22Rv1 (cell line): ENCODE measurements at regions not wholly inside any gene's neighbourhood (a gene's known extent, or its start where the extent isn't known, plus 50 kb on each side); places are given as distances from the start of the nearest gene placed in this dataset.

ENCODE experiments used
- H3K27ac ChIP-seq: fragments of 450-650 bp; 2 replicates; pipeline ENCODE4 v1.5.1; 2017
- ZFX ChIP-seq: fragments of 450-650 bp; IDR thresholded peaks from 2 replicates; pipeline ENCODE4 v1.6.1; 2017; ENCODE audit warnings: antibody characterized with exemption, borderline replicate concordance
- TF ChIP-seq, protein P1 (sequence below): fragments of 450-650 bp; IDR thresholded peaks from 2 replicates; pipeline ENCODE4 v1.5.1; 2017; ENCODE audit warnings: mild to moderate bottlenecking

DNA sequence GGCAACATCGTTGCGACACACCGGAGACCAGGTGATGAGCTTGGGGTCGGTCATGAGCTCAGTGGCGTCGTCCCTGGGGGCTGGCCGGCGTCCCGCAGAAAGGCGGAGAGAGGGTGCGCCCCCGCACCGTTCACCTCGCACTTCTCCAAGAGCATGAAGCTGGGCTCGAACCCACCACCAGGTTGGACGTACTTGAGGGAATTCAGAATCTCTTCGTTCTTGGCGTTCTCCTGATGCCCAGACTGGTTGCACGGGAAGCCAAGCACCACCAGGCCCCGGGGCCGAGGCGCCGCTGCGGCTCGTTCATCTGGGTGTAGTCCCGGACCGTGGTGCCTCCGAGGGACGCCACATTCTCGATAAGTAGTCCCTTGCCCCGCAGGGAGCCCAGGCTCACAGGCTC lies 176.6 kb upstream of the ADAMTS5 start:
- H3K27ac ChIP-seq: no peak overlapping the region
- TF ChIP-seq, protein P1, sequence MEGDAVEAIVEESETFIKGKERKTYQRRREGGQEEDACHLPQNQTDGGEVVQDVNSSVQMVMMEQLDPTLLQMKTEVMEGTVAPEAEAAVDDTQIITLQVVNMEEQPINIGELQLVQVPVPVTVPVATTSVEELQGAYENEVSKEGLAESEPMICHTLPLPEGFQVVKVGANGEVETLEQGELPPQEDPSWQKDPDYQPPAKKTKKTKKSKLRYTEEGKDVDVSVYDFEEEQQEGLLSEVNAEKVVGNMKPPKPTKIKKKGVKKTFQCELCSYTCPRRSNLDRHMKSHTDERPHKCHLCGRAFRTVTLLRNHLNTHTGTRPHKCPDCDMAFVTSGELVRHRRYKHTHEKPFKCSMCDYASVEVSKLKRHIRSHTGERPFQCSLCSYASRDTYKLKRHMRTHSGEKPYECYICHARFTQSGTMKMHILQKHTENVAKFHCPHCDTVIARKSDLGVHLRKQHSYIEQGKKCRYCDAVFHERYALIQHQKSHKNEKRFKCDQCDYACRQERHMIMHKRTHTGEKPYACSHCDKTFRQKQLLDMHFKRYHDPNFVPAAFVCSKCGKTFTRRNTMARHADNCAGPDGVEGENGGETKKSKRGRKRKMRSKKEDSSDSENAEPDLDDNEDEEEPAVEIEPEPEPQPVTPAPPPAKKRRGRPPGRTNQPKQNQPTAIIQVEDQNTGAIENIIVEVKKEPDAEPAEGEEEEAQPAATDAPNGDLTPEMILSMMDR: no peak
- no peak for TF ChIP-seq ZFX

DNA sequence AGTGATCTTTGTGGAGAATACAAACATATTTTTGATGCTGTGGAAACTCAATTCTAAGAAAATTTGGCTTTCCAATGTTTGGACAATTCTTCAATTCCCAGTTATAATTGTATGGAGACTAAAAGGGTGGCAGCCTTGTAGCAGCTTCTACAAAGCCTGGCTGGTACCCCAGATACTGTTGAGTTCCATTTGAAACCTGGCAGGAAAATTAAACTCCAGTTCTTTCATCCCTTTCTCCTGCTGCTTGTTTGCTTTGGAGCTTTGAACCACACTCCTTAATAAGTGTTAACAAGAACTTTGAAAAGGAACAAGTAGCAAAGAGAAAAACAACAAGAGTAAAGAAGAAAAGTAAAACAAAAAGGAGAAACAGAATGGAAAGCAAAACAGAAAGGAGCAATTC lies 172.6 kb upstream of the ADAMTS5 start:
- H3K27ac ChIP-seq: no peak overlapping the region
- no peak for TF ChIP-seq ZFX
- TF ChIP-seq, protein P1: no peak

DNA sequence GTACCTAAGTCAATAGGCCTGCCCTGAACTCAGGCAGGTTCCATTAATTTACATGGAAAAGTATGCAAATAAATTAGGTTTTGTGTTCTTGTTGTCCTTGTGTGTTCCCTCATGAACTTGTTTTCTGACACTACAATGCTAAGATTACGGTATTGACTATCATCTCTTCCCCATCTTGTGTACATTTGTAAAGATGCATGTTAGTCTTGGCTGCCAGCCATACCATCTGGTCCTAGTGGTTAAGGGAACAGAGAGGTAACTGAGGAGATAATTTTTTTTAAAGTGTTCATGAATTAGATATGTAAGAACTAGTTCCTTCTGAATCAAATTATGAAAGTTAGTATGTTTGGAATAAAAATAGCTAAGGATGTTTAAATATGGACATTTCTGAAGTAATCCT lies 167.6 kb upstream of the ADAMTS5 start:
- no peak overlapping the region for H3K27ac ChIP-seq
- TF ChIP-seq, protein P1: no peak
- TF ChIP-seq ZFX: no peak

DNA sequence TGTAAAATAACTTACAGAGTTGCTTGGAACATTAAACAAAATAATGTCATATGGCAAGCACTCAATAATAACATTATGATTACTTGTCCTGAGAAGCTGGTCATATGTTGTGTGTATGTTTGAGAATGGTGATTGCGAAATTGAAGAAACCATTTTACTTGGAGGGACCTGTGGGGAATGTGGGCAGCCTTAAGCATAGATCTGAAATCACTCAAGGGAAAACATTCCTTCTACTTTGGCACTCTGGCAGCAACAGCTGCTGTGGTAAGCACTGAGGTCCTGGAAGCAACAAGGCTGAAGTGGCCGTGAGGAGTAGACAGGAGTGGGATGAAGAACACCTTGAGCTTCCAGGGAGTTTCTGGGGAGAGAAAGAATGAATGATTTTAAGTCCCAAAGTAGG lies 165.4 kb upstream of the ADAMTS5 start:
- no peak for TF ChIP-seq ZFX
- TF ChIP-seq, protein P1: no peak
- no peak overlapping the region for H3K27ac ChIP-seq

DNA sequence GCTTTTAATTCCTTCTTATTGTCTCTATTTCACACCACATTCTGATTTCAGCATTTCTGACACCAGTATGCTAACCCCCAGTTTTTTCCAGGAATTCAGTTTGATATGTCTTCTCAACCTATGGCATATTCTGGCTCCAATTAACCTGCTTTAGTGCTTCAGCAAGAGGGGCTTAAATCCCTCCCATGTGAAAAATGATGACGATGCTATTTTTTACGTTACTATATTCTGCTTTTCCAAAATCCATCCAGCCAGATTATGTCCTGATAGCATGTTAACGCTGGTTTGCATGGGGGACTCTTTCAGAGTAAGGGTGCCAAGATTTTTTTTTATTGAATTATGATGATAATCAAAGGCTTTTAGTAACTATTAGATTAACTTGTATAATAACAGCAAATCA lies 163.3 kb upstream of the ADAMTS5 start:
- no peak for TF ChIP-seq ZFX
- TF ChIP-seq, protein P1: no peak
- no peak overlapping the region for H3K27ac ChIP-seq

DNA sequence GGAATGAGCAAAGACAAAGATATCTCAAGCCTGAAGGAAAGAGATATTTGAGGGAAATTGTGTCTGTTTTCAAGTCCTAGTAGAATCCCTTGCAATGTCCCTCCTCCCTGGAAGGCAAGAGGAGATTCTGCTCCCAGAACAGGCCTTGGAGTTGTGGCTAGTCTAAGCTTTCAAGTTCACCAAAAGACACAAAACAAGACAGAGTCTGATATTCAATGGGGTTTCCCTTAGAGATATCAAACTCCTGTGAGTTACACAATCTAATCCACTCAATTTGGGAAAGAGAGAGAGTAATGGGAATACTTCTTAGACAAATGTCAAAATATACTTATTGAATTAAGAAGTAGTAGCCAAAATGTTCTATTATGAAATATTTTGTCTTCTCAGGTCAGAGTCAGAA lies 162.8 kb upstream of the ADAMTS5 start:
- TF ChIP-seq ZFX: no peak
- no peak overlapping the region for H3K27ac ChIP-seq

DNA sequence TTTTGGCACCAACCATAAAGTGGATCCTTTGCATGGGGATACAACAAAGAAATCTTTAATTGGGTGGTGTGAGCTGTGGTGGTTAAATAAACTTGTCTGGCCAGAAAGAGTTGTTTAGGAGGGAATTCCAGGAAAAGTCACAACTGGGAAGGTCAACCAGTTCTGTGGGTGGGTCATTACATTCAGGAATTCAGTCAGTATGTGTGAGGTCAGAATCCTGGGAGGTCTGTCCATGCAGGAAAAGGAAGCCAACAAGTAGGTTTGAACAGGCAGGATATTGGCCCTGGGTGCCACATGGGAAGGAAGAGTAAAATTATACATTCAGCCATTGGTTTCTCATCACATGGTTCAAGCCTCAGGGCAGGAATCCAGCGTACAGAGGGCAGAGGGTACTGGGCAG lies 162.3 kb upstream of the ADAMTS5 start:
- no peak overlapping the region for H3K27ac ChIP-seq
- TF ChIP-seq ZFX: no peak
- TF ChIP-seq, protein P1: no peak

DNA sequence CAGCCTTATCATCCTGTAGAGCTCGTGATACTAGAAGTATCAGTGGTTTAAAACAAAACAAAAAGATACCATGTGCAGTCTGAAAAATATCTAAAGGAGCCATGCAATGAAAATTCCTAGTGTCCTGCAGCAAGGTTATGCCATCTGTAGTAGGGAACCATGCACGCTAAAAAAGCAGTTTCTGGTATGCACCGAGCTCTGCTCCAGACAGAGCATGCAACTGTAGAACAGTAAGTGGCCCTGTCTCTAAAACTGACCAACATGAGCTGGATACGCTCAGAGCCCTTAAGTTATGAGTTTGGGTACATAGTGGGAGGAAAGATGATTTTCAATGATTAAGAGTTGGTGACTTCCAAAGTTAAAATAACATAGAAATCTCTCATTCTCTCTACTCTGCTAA lies 159.3 kb upstream of the ADAMTS5 start:
- no peak overlapping the region for H3K27ac ChIP-seq
- TF ChIP-seq ZFX: no peak
- TF ChIP-seq, protein P1: no peak
